Cardiac fibroblast (primary cell): ENCODE measurements at regions not wholly inside any gene's neighbourhood (a gene's known extent, or its start where the extent isn't known, plus 50 kb on each side); places are given as distances from the start of the nearest gene placed in this dataset.

Experiments
- DNase-seq, 2 donors: peaks; one replicate each; pipeline versions ENCODE4 v3.0.0 to v3.0.0-alpha.2; 2010; ENCODE audit warnings: low read depth in 2 of 2
- H3K4me3 ChIP-seq, 2 donors: replicated peaks in 1 of 2; 1 replicate in 1 of 2; 2 replicates in 1 of 2; pipeline ENCODE4 v1.5.1; 2011; ENCODE audit warnings: low read depth in 2 of 2, low read length in 2 of 2, mild to moderate bottlenecking in 2 of 2, moderate library complexity in 1 of 2
- CTCF ChIP-seq: IDR thresholded peaks from one replicate; pipeline ENCODE4 v1.5.1; 2011; ENCODE audit warnings: low read depth, mild to moderate bottlenecking, low read length, inconsistent platforms

- TF ChIP-seq CTCF, result no peak
- DNase-seq, result peak; percentile 94 to 99
Measured at GRCh38 chr5:68046445-68046844, 169.1 kb upstream of the PIK3R1 start.

GRCh38 chr5:68041293-68041692 is 174.3 kb upstream of the PIK3R1 start:
- no peak overlapping the region for H3K4me3 ChIP-seq
- no peak for TF ChIP-seq CTCF
- DNase-seq, result no peak

More at GRCh38 chr5:68046445-68046844, 169.1 kb upstream of the PIK3R1 start:
- H3K4me3 ChIP-seq, result no peak overlapping the region

GRCh38 chr5:68037546-68037945 is 178.0 kb upstream of the PIK3R1 start:
- no peak overlapping the region for H3K4me3 ChIP-seq
- DNase-seq, result peak in 1 of 2 donors; percentile 56
- TF ChIP-seq CTCF, result no peak

GRCh38 chr5:68033961-68034571 is 181.5 kb upstream of the PIK3R1 start:
- peak; percentile 52 to 89 for DNase-seq
- no peak for TF ChIP-seq CTCF
- no peak overlapping the region for H3K4me3 ChIP-seq

- no peak overlapping the region for H3K4me3 ChIP-seq
- TF ChIP-seq CTCF, result no peak
- DNase-seq, result no peak
Measured at GRCh38 chr5:68033029-68033428, 182.5 kb upstream of the PIK3R1 start.

GRCh38 chr5:68032216-68032762 is 183.3 kb upstream of the PIK3R1 start:
- H3K4me3 ChIP-seq, result no peak overlapping the region
- no peak for DNase-seq
- no peak for TF ChIP-seq CTCF
